PFSK-1 (cell line): ENCODE measurements at regions not wholly inside any gene's neighbourhood (a gene's known extent, or its start where the extent isn't known, plus 50 kb on each side); places are given as distances from the start of the nearest gene placed in this dataset.

Experiments
- FOXP2 ChIP-seq: optimal IDR thresholded peaks from 2 replicates; pipeline ENCODE3; 2011; ENCODE audit warnings: borderline replicate concordance, control low read depth, inconsistent platforms; ENCODE audit not compliant: insufficient read depth; ENCODE audit errors: extremely low read length, extremely low read depth
- POLR2AphosphoS5 ChIP-seq: IDR thresholded peaks from 2 replicates; pipeline ENCODE4 v1.6.1; 2012; ENCODE audit warnings: low read depth, mild to moderate bottlenecking, control low read depth, low read length, moderate library complexity
- REST ChIP-seq, 2 experiments: IDR thresholded peaks; 2 replicates each; pipeline versions ENCODE4 v1.6.1 to v1.8.0; 2011 to 2012; ENCODE audit warnings: low read depth in 2 of 2, low read length in 2 of 2, control low read depth in 1 of 2, inconsistent platforms in 1 of 2, mild to moderate bottlenecking in 1 of 2, moderate library complexity in 1 of 2; ENCODE audit not compliant: insufficient read depth in 1 of 2
- SIN3A ChIP-seq: IDR thresholded peaks from 2 replicates; pipeline ENCODE4 v1.6.1; 2012; ENCODE audit warnings: mild to moderate bottlenecking, low read length, moderate library complexity, borderline replicate concordance; ENCODE audit not compliant: insufficient read depth
- TAF1 ChIP-seq: IDR thresholded peaks from 2 replicates; pipeline ENCODE4 v1.6.1; 2012; ENCODE audit warnings: low read length, control low read depth, borderline replicate concordance; ENCODE audit not compliant: insufficient read depth

GRCh38 chr13:90752070-90752469 lies 595.4 kb upstream of the MIR17HG start:
- TF ChIP-seq POLR2AphosphoS5 (no peak), SIN3A (no peak), REST (IDR thresholded peaks at IDR 0.05; ENCODE audit: insufficient read depth in 1 of 2, low read depth in 2 of 2, low read length in 2 of 2) (no peak), FOXP2 (no peak), TAF1 (no peak)

GRCh38 chr13:90757127-90757680 lies 590.3 kb upstream of the MIR17HG start:
- TF ChIP-seq REST (IDR thresholded peaks at IDR 0.05; ENCODE audit: insufficient read depth in 1 of 2, low read depth in 2 of 2, low read length in 2 of 2) (no peak), POLR2AphosphoS5 (no peak), TAF1 (no peak), SIN3A (no peak), FOXP2 (no peak)

- TF ChIP-seq TAF1 (no peak), FOXP2 (no peak), REST (IDR thresholded peaks at IDR 0.05; ENCODE audit: insufficient read depth in 1 of 2, low read depth in 2 of 2, low read length in 2 of 2) (no peak), SIN3A (no peak), POLR2AphosphoS5 (no peak)
These were observed 586.8 kb upstream of the MIR17HG start for GRCh38 chr13:90760639-90761038.

GRCh38 chr13:90763476-90764150 lies 583.9 kb upstream of the MIR17HG start:
- TF ChIP-seq FOXP2 (no peak), POLR2AphosphoS5 (no peak), REST (IDR thresholded peaks at IDR 0.05; ENCODE audit: insufficient read depth in 1 of 2, low read depth in 2 of 2, low read length in 2 of 2) (no peak), TAF1 (no peak), SIN3A (no peak)
